ENCODE measurements at regions not wholly inside any gene's neighbourhood (a gene's known extent, or its start where the extent isn't known, plus 50 kb on each side); places are given as distances from the start of the nearest gene placed in this dataset.

DNA sequence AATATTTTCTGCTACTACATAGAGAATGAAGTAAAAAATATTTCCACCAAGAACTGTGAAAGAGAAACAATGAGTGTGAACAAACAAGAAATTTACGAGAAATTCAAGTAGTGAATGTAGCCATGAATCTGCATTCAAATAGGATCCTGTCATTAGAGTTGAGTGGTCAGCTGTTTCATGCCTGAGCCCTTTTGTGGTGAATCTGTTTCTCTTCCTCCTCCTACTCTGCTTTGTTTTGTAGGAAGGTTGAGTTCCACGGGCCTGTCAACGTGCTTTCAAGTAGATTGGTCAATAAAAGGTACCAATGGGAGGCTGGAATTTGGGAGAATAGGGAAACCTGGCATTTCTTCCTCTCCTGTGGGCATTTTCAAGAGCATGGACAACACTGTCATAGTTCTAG, 1749.6 kb upstream of the FLRT2 start:
- DNase-seq: no peak

GRCh38 chr14:83798421-83798820, 1731.5 kb upstream of the FLRT2 start:
- DNase-seq: no peak

- DNase-seq: no peak
Measured at GRCh38 chr14:83799233-83799632, 1730.7 kb upstream of the FLRT2 start.

- no peak for DNase-seq
Measured at GRCh38 chr14:83814896-83815295, 1715.0 kb upstream of the FLRT2 start.

GRCh38 chr14:83816761-83817160, 1713.2 kb upstream of the FLRT2 start:
- no peak for DNase-seq

- no peak for DNase-seq
Measured at GRCh38 chr14:83825843-83826242, 1704.1 kb upstream of the FLRT2 start.

DNA sequence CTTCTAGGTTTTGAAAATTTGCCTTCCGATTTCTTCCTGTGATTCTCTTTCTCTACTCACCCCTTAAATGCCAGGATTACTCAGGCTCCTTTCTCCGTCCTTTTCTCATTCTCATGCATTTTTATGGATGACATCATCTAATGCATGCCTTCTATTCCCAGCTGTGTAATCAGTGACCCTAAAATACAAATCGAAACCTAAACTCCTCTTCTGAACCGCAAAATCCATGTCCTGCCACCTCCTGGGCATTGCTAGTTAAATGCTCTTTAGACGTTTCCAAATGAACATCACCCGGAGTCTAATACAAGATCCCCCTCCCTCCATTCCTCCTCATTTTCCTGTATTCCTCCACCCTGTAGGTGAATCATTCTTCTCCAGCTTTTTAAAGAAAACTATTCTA, 1703.1 kb upstream of the FLRT2 start:
- no peak for DNase-seq

- no peak for DNase-seq
Measured at GRCh38 chr14:83827383-83827782, 1702.6 kb upstream of the FLRT2 start.

DNA sequence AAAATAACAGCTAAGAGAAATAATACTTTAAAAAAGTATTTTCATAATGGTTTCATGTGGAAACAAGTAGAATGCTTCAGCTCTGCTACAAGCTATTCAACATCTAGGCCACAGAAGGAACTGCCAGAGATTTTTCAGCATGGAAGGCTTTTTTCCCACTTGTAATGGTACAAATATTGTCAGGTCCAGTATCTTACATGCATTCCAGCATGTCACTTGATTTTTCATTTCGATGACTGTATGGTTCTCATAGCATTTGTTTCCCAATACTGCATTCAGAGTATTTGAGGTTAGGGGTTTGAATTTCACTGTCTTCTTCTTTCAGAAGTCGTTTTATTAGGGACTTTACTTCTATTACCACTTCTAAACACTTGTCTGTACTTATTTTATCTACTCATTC, 1701.5 kb upstream of the FLRT2 start:
- no peak for DNase-seq

GRCh38 chr14:83830316-83830715, 1699.6 kb upstream of the FLRT2 start:
- no peak for DNase-seq

DNA sequence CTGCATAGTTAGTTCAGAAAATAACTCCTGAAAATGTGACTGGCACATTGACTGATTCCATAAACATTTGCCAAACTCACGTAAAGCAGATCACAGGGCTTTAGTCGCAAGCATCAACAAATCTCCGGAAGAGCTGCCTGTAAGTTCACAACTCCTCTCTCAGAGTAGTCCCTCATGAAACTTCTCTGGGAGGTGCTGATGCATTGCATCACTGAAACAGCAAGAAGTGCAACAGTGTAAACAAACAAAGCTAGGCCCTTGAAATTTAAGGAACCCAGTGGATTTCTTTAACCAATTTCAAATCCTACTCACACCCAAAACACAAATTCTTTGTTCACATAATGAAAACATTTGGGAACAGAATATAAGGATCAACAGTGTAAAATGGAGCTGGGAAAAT, 1691.7 kb upstream of the FLRT2 start:
- no peak for DNase-seq

DNA sequence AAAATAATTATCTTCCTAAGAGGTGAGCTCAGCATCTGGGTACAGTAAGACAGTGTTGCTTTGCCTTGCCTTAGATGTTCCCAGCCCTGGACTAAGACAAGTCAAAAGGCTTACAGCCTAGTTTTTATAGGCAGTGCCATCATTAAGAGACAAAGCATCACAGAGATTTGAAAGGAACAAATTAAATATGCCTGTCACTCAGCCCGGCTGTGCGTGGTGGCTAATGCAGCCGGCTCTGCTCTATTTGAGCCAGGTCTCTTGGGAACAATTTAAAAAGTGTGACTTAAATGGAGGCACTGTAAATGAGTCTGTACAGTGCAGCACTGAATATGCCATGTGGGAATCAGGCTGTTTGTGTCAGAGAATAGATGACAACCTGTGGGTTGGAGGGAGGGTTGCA, 1687.4 kb upstream of the FLRT2 start:
- DNase-seq: no peak

- no peak for DNase-seq
Measured at GRCh38 chr14:83847102-83847501, 1682.8 kb upstream of the FLRT2 start.

DNA sequence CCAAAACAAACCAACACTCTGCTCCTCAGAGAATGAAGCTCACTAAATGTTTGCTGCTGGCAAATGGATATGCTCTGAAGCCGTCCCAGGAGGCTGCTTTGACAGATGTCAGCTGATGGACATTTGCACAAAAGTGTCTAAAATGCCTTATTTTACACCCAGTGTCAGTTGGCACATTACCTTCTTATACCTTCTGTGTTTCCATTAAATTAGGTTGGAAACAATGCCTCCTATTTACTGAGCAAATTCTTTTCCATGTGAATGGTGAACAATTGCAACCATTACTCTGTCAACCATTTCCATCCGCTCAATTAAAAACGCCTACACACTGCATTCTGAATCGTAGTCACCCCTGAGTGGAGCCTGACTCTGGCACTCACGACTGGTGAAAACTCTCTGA, 1679.9 kb upstream of the FLRT2 start:
- DNase-seq: no peak

DNA sequence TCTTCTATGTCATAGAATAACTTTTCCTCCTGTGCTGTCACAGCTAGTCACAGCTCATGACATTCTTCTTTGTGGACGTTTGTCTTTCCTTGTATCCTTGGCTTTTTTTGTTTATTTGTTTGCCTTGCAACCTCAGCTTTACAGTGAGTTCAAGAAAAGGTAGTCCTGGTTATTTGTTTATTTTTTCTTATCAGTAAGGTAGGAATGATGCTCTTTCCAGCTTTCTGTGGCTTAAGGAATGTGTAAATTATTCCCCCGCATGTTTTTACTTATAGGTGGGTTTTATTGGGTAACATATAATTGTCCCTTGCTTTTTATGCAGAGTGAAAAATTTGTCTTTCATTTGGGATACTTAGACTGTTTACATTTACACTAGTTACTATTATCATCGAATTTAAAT, 1673.6 kb upstream of the FLRT2 start:
- no peak for DNase-seq

DNA sequence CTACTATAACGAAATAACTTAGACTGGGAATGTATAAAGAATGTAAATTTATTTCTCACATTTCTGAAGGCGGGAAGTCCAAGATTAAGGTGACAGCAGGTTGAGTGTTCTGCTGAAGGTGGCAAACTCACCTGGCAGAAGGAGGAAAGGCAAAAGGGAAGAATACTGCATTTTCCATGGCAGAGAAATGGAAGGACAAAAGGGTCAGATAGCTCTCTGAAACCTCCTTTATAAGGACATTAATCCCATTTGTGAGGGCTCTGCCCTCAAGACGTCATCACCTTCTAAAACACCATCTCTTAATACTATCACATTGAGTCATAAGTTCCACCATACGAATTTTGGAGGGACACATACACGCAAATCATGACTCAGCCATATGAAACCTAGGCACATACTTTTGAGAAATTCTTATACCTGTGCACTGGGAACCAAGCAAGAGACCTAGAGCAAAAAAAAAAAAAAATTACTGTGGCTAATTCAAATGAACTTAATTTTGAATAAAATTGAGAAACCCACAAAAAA, 1669.3 kb upstream of the FLRT2 start:
- no peak for DNase-seq

GRCh38 chr14:83863042-83863774, 1666.7 kb upstream of the FLRT2 start:
- no peak for DNase-seq

DNA sequence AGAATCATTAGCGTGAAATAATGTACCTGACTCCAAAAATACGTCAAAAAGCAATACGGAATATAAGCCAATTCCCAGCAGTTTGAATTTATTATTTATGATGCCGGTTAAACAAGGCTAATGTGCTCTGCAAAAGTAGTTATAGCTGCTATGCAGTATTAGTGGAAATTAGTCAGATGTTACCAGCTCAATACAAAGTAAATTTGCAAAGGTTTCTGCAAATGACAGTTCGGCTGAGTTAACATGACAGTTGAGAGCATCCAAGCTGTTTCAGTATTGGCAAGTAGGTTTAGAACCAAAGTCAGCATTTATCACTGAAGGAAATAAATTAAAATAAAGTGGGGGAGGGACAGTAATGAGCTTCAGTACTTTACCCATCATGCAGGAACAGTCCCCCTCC, 1665.8 kb upstream of the FLRT2 start:
- DNase-seq: no peak

GRCh38 chr14:83867566-83868225, 1662.2 kb upstream of the FLRT2 start:
- no peak for DNase-seq

- no peak for DNase-seq
Measured at GRCh38 chr14:83870546-83871270, 1659.2 kb upstream of the FLRT2 start.

DNA sequence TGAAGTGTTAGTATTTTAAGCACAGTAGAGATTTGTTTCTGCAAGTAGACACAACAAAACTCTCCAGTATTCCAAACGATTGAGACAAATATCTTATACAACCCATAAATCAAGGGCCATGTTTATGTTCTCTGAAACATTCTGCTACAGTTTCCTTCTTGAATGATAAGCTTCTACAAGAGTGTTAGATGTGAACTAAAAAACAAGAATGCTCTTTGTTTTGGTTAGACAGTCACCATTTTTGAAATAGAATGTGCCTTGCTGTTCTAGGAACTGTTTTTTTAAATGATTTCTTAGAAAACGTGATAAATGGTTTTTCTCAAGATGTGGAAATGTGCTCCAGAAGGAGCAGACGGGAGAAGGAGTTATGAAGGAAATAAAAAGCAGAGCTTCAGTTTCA, 1656.3 kb upstream of the FLRT2 start:
- no peak for DNase-seq

GRCh38 chr14:83874662-83875061, 1655.3 kb upstream of the FLRT2 start:
- no peak for DNase-seq

GRCh38 chr14:83883732-83884131, 1646.2 kb upstream of the FLRT2 start:
- DNase-seq: no peak

GRCh38 chr14:83885837-83886293, 1644.1 kb upstream of the FLRT2 start:
- no peak for DNase-seq
